PC-3 (cell line): ENCODE measurements at regions not wholly inside any gene's neighbourhood (a gene's known extent, or its start where the extent isn't known, plus 50 kb on each side); places are given as distances from the start of the nearest gene placed in this dataset.
A peak's percentile ranks its signal among the peaks of the same experiment; 100 is the strongest.

Experiments
- ATAC-seq: fragments of 200-7000 bp; cut with Tn5 transposase; 2 replicates; pipeline ENCODE4 v1.9.1; 2020; ENCODE audit warnings: mild to moderate bottlenecking, moderate library complexity
- BruUV-seq: library from RNA; stranded (reverse); fragments of 400-500 nt; replicated peaks from 2 replicates; lab custom pipeline; 2021; lab: Mats Ljungman, UMichigan
- CTCF ChIA-PET: fragments of 300-600 bp; sonication (Branson Sonifier 250); formaldehyde crosslinking; loops from one replicate; lab custom pipeline; 2022; ENCODE audit warnings: antibody characterized with exemption; lab: Charles Lee
- POLR2A ChIA-PET: fragments of 300-600 bp; sonication (Branson Sonifier 250); formaldehyde crosslinking; loops from one replicate; lab custom pipeline; 2022; ENCODE audit warnings: antibody characterized with exemption; ENCODE audit not compliant: unreplicated experiment; lab: Charles Lee
- DNase-seq: peaks from one replicate; pipeline ENCODE4 v3.0.0-alpha.2; 2015
- H2AFZ ChIP-seq: fragments of 300-600 bp; sonication (generic); 2 replicates; pipeline ENCODE4 v1.6.0; 2016; ENCODE audit warnings: antibody characterized with exemption, low read length
- H3F3A ChIP-seq: fragments of 300-600 bp; sonication (generic); one replicate; pipeline ENCODE4 v1.6.0; 2017; ENCODE audit warnings: antibody characterized with exemption, low read length, control low read depth, mild to moderate bottlenecking; ENCODE audit not compliant: unreplicated experiment
- H3K27ac ChIP-seq: fragments of 300-600 bp; sonication (generic); 2 replicates; pipeline ENCODE4 v1.5.1; 2016; ENCODE audit warnings: mild to moderate bottlenecking, low read length
- H3K27me3 ChIP-seq: fragments of 300-600 bp; sonication (generic); 2 replicates; pipeline ENCODE4 v1.6.1; 2016; ENCODE audit warnings: low read length, mixed read lengths
- H3K36me3 ChIP-seq: fragments of 300-600 bp; sonication (generic); 2 replicates; pipeline ENCODE4 v1.6.1; 2016; ENCODE audit warnings: low read depth, mixed run types, low read length, mixed read lengths
- H3K4me1 ChIP-seq: fragments of 300-600 bp; sonication (generic); 2 replicates; pipeline ENCODE4 v1.5.1; 2016; ENCODE audit warnings: low read length; ENCODE audit not compliant: insufficient read depth
- H3K4me2 ChIP-seq: fragments of 300-600 bp; sonication (generic); 2 replicates; pipeline ENCODE4 v1.6.0; 2016; ENCODE audit warnings: low read length
- H3K4me3 ChIP-seq: fragments of 300-600 bp; sonication (generic); 2 replicates; pipeline ENCODE4 v1.5.1; 2016; ENCODE audit warnings: mild to moderate bottlenecking, low read length, mixed read lengths
- H3K79me2 ChIP-seq: fragments of 300-600 bp; sonication (generic); 2 replicates; pipeline ENCODE4 v1.6.1; 2017; ENCODE audit warnings: low read length, mixed read lengths
- H3K9ac ChIP-seq: fragments of 300-600 bp; sonication (generic); 2 replicates; pipeline ENCODE4 v1.6.0; 2016; ENCODE audit warnings: mild to moderate bottlenecking, low read length
- H3K9me2 ChIP-seq: fragments of 300-600 bp; sonication (generic); replicated peaks from 2 replicates; pipeline ENCODE4 v1.6.1; 2016; ENCODE audit warnings: mixed run types, low read length, mixed read lengths
- H3K9me3 ChIP-seq: fragments of 300-600 bp; sonication (generic); 2 replicates; pipeline ENCODE4 v1.6.1; 2016; ENCODE audit warnings: low read length, mixed read lengths
- H4K20me1 ChIP-seq: fragments of 300-600 bp; sonication (generic); 2 replicates; pipeline ENCODE4 v1.6.1; 2016; ENCODE audit warnings: low read length, mixed read lengths
- EZH2 ChIP-seq: fragments of 300-600 bp; sonication (generic); IDR thresholded peaks from one replicate; pipeline ENCODE4 v1.6.1; 2017; ENCODE audit warnings: antibody characterized with exemption, mild to moderate bottlenecking, low read length; ENCODE audit not compliant: unreplicated experiment
- EZH2phosphoT487 ChIP-seq: fragments of 300-600 bp; sonication (generic); IDR thresholded peaks from 2 replicates; pipeline ENCODE4 v1.6.1; 2018; ENCODE audit warnings: mild to moderate bottlenecking, antibody characterized with exemption, low read length, borderline replicate concordance
- intact Hi-C: fragments of 100-400 bp; cut with micrococcal nuclease; formaldehyde crosslinking; loops from 2 replicates; pipeline ENCODE4 v1.9.0; 2023
- TF ChIP-seq, protein P1 (sequence below): fragments of 300-600 bp; sonication (generic); conservative IDR thresholded peaks from 2 replicates; pipeline ENCODE4 v1.5.1; 2017; ENCODE audit warnings: antibody characterized with exemption, low read depth, mild to moderate bottlenecking, low read length

DNA sequence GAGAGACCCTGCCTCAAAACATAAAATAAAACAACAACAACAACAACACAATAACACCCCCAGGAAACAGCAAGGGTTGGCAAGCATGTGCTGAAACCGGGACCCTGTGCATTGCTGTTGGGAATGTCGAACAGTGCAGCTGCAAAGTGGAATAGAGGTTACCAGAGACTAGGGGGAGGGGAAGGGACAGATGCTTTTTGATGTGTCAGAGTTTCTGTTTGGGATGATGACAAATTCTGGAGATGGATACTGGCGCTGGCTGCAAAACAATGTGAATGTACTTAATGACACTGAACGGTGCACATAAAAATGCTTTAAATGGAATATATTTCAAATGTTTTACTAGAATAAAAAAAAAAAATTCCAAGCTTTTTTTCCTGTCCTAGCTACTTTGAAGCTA is 241.8 kb downstream of the TEX36 start:
- BruUV-seq: no TSS peak
- intact Hi-C loops: no loop called here
- peaks cover 17% of the 10 kb centered on the region for H3K4me1 ChIP-seq
- no peak overlapping the region for H3K4me3 ChIP-seq
- DNase-seq (peak; percentile 71), ATAC-seq (no peak)
- H3K9ac ChIP-seq: peak overlapping the region; percentile 40; the same call in 1 of the 2 replicates
- H2AFZ ChIP-seq: no peak overlapping the region
- CTCF ChIA-PET: no interaction called here
- no peaks in the 10 kb centered on the region for H3K36me3 ChIP-seq
- H4K20me1 ChIP-seq: no peaks in the 10 kb centered on the region
- H3K27me3 ChIP-seq: no peaks in the 10 kb centered on the region
- H3K27ac ChIP-seq: peak overlapping the region; percentile 56
- H3K9me2 ChIP-seq: no peaks in the 10 kb centered on the region
- no peaks in the 10 kb centered on the region for H3F3A ChIP-seq
- TF ChIP-seq EZH2phosphoT487 (no peak), EZH2 (no peak)
- TF ChIP-seq, protein P1, sequence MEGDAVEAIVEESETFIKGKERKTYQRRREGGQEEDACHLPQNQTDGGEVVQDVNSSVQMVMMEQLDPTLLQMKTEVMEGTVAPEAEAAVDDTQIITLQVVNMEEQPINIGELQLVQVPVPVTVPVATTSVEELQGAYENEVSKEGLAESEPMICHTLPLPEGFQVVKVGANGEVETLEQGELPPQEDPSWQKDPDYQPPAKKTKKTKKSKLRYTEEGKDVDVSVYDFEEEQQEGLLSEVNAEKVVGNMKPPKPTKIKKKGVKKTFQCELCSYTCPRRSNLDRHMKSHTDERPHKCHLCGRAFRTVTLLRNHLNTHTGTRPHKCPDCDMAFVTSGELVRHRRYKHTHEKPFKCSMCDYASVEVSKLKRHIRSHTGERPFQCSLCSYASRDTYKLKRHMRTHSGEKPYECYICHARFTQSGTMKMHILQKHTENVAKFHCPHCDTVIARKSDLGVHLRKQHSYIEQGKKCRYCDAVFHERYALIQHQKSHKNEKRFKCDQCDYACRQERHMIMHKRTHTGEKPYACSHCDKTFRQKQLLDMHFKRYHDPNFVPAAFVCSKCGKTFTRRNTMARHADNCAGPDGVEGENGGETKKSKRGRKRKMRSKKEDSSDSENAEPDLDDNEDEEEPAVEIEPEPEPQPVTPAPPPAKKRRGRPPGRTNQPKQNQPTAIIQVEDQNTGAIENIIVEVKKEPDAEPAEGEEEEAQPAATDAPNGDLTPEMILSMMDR: no peak
- POLR2A ChIA-PET: interaction anchor here (0.7 kb wide), 1 partner anchor 49 kb away, joined by 4 read pairs; no protein-coding TSS in a partner anchor
- H3K79me2 ChIP-seq: no peaks in the 10 kb centered on the region
- H3K9me3 ChIP-seq: no peaks in the 10 kb centered on the region
- peak overlapping the region; percentile 48 for H3K4me2 ChIP-seq

- H3K27me3 ChIP-seq: 0 out of 2 replicates have a peak, but pooled peaks cover under 1% of the 10 kb centered on the region
- H3K4me3 ChIP-seq: no peak overlapping the region
- H3K27ac ChIP-seq: no peak overlapping the region
- TF ChIP-seq, protein P1: no peak
- no peak for TF ChIP-seq EZH2
- no peak for TF ChIP-seq EZH2phosphoT487
- no peak overlapping the region for H2AFZ ChIP-seq
- H3K9me3 ChIP-seq: no peaks in the 10 kb centered on the region
- ATAC-seq (no peak), DNase-seq (no peak)
- H3K9me2 ChIP-seq: no peaks in the 10 kb centered on the region
- no TSS peak for BruUV-seq
- no peaks in the 10 kb centered on the region for H3K79me2 ChIP-seq
- H3K36me3 ChIP-seq: no peaks in the 10 kb centered on the region
- no peak overlapping the region for H3K4me2 ChIP-seq
- H3K4me1 ChIP-seq: no peaks in the 10 kb centered on the region
- H3K9ac ChIP-seq: no peak overlapping the region
- no peaks in the 10 kb centered on the region for H4K20me1 ChIP-seq
- intact Hi-C loops: no loop called here
- ChIA-PET CTCF (no interaction called here), POLR2A (no interaction called here)
- H3F3A ChIP-seq: no peaks in the 10 kb centered on the region
These were observed 251.8 kb downstream of the TEX36 start for GRCh38 chr10:125431149-125431548.

DNA sequence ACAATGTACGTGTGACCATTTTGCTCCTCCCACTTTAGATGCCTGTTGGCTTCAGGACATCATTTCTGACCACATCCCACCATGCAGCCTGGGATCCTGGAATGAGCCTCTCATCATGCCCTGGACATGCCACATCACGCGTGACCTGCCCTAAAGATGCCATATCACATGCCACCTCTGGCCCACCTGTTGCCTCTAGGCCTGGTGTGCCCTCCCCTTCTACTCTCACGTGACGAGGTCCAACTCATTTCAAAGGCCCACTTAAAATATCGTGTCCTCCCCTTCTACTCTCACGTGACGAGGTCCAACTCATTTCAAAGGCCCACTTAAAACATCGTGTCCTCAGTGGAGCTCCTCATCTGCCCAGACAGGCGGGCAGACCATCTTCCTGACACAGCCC is 254.9 kb downstream of the TEX36 start:
- H3K9me3 ChIP-seq: no peaks in the 10 kb centered on the region
- POLR2A ChIA-PET: no interaction called here
- TF ChIP-seq EZH2 (no peak), EZH2phosphoT487 (no peak)
- TF ChIP-seq, protein P1: no peak
- intact Hi-C loops: no loop called here
- H3K27ac ChIP-seq: no peak overlapping the region
- no peak overlapping the region for H3K4me3 ChIP-seq
- peaks cover 21% of the 10 kb centered on the region for H3K27me3 ChIP-seq
- H3F3A ChIP-seq: no peaks in the 10 kb centered on the region
- no peaks in the 10 kb centered on the region for H3K36me3 ChIP-seq
- no peaks in the 10 kb centered on the region for H3K9me2 ChIP-seq
- no TSS peak for BruUV-seq
- no peak overlapping the region for H3K9ac ChIP-seq
- no peak overlapping the region for H3K4me2 ChIP-seq
- ATAC-seq (no peak), DNase-seq (no peak)
- H3K79me2 ChIP-seq: no peaks in the 10 kb centered on the region
- CTCF ChIA-PET: no interaction called here
- H3K4me1 ChIP-seq: no peaks in the 10 kb centered on the region
- H2AFZ ChIP-seq: no peak overlapping the region
- no peaks in the 10 kb centered on the region for H4K20me1 ChIP-seq
